ENCODE measurements at regions not wholly inside any gene's neighbourhood (a gene's known extent, or its start where the extent isn't known, plus 50 kb on each side); places are given as distances from the start of the nearest gene placed in this dataset.

- Histone ChIP-seq H3K4ac (replicated peaks; ENCODE audit: insufficient read length, low read depth, low read length) (no peak overlapping the region), H2AK5ac (ENCODE audit: low read depth, low read length) (0 out of 2 replicates have a peak overlapping the region, but pooled peaks have one; percentile 42), H4K5ac (ENCODE audit: insufficient read length, low read depth, low read length) (no peak overlapping the region), H3K79me2 (ENCODE audit: control insufficient read depth in 1 of 2, insufficient read depth in 2 of 2, low read length in 2 of 2) (no peaks in the 10 kb centered on the region), H3K79me1 (ENCODE audit: low read depth, low read length) (no peaks in the 10 kb centered on the region), H4K20me1 (replicated peaks in 1 of 2; ENCODE audit: control insufficient read depth in 1 of 2, insufficient read depth in 2 of 2, low read length in 2 of 2) (no peaks in the 10 kb centered on the region), H3K18ac (ENCODE audit: extremely low read depth, low read length) (no peak overlapping the region), H3K14ac (ENCODE audit: insufficient read length) (no peak overlapping the region), H2BK120ac (replicated peaks; ENCODE audit: low read depth, low read length) (no peak overlapping the region), H2BK20ac (ENCODE audit: low read length) (no peak overlapping the region), H3K56ac (replicated peaks; ENCODE audit: insufficient read length, low read depth, low read length) (no peak overlapping the region), H3K4me1 (replicated peaks in 1 of 4; ENCODE audit: control insufficient read depth in 3 of 4, insufficient read depth in 4 of 4, low read length in 3 of 4) (no peaks in the 10 kb centered on the region), H3K9me3 (ENCODE audit: insufficient read depth in 2 of 2, low read depth in 1 of 2, low read length in 1 of 2) (no peaks in the 10 kb centered on the region), H3K27ac (ENCODE audit: low read depth, low read length) (no peak overlapping the region), H3K36me3 (ENCODE audit: control insufficient read depth in 2 of 4, insufficient read depth in 4 of 4, low read length in 3 of 4) (no peaks in the 10 kb centered on the region), H3K4me2 (ENCODE audit: insufficient read depth in 1 of 2, low read depth in 2 of 2, low read length in 2 of 2) (no peak overlapping the region), H4K91ac (replicated peaks; ENCODE audit: insufficient read length, low read length) (no peak overlapping the region), H2AFZ (ENCODE audit: low read length) (no peak overlapping the region), H3K23me2 (ENCODE audit: low read depth, low read length) (no peaks in the 10 kb centered on the region; the same call in 1 of the 2 replicates), H2BK15ac (ENCODE audit: low read length) (no peak overlapping the region; the same call in 1 of the 2 replicates), H2BK5ac (ENCODE audit: low read depth, low read length) (no peak overlapping the region), H4K8ac (ENCODE audit: extremely low read depth, insufficient read depth, low read length) (no peak overlapping the region), H3K27me3 (replicated peaks in 1 of 4; ENCODE audit: control insufficient read depth in 3 of 4, extremely low read depth in 1 of 4, insufficient read depth in 3 of 4, low read length in 3 of 4) (no peaks in the 10 kb centered on the region), H3K4me3 (ENCODE audit: extremely low read depth in 1 of 4, insufficient read depth in 2 of 4, low read depth in 3 of 4, low read length in 4 of 4) (no peak overlapping the region), H2BK12ac (ENCODE audit: low read depth, low read length) (no peak overlapping the region), H3K9ac (replicated peaks in 1 of 4; ENCODE audit: extremely low read depth in 1 of 4, low read depth in 3 of 4, low read length in 3 of 4) (no peak overlapping the region), H3K23ac (ENCODE audit: insufficient read length) (no peak overlapping the region)
- no peak for FAIRE-seq
- ChIA-PET POLR2A (ENCODE audit: partially characterized antibody) (interaction anchor here (1.3 kb wide), 1 partner anchor 21 kb away, joined by 4 read pairs; no protein-coding TSS in a partner anchor), CTCF (ENCODE audit: partially characterized antibody) (interaction anchor here (0.6 to 2.2 kb wide), 16 partner anchors 8 to 703 kb away, joined by 3 to 12 read pairs (median 3); partner anchors contain the start of gene AIPL1)
- TF ChIP-seq RAD21 (IDR thresholded peaks at IDR 0.05 in 1 of 2, conservative IDR thresholded peaks at IDR 0.05 in 1 of 2; ENCODE audit: low read depth in 2 of 2, low read length in 2 of 2) (no peak), CEBPB (IDR thresholded peaks at IDR 0.05; ENCODE audit: low read depth, low read length) (0 out of 2 replicates have a peak, but pooled peaks have one; percentile 3)
- no peak for DNase-seq (ENCODE audit: low read depth in 1 of 2, low spot score in 2 of 2)
Observed at GRCh38 chr17:6285486-6285885, 149.4 kb downstream of the AIPL1 start.

Measured in H1 (cell line).